ENCODE measurements at regions not wholly inside any gene's neighbourhood (a gene's known extent, or its start where the extent isn't known, plus 50 kb on each side); places are given as distances from the start of the nearest gene placed in this dataset.

GRCh38 chr18:75489493-75490190 lies 62.1 kb upstream of the SMIM21 start:
- Mint-ChIP-seq H3K27ac (no peak overlapping the region), H3K4me3 (no peak overlapping the region), H3K4me1 (no peaks in the 10 kb centered on the region), H3K36me3 (no peaks in the 10 kb centered on the region), H3K9me3 (peaks cover 0 to 2% (median 0%) of the 10 kb centered on the region in 8 donors), H3K27me3 (peaks cover 9 to 18% of the 10 kb centered on the region in 2 donors)
- Histone ChIP-seq H3K36me3 (ENCODE audit: insufficient read depth, low read length) (no peaks in the 10 kb centered on the region), H3K4me1 (ENCODE audit: insufficient read depth, low read length) (no peaks in the 10 kb centered on the region), H3K9me3 (ENCODE audit: control insufficient read depth in 1 of 2, low read length in 2 of 2) (no peaks in the 10 kb centered on the region), H3K4me3 (ENCODE audit: low read length in 2 of 2) (no peak overlapping the region), H3K27ac (ENCODE audit: low read depth, low read length) (no peak overlapping the region), H3K27me3 (ENCODE audit: insufficient read depth, low read length) (no peaks in the 10 kb centered on the region)
- intact Hi-C loops (cut with micrococcal nuclease): no loop called here
- ChIA-PET POLR2A (ENCODE audit: partially characterized antibody) (no interaction called here), CTCF (ENCODE audit: partially characterized antibody) (interaction anchor here (1.4 kb wide), 1 partner anchor 9 kb away, joined by 3 read pairs; no protein-coding TSS in a partner anchor)
- no peak for DNase-seq

- CTCF ChIA-PET (ENCODE audit: partially characterized antibody): interaction anchor here (0.9 kb wide), 1 partner anchor 831 kb away, joined by 3 read pairs; no protein-coding TSS in a partner anchor
- H3K27ac Mint-ChIP-seq: no peak overlapping the region
- POLR2A ChIA-PET (ENCODE audit: partially characterized antibody): no interaction called here
- Histone ChIP-seq H3K9me3 (ENCODE audit: control insufficient read depth in 1 of 2, low read length in 2 of 2) (no peaks in the 10 kb centered on the region), H3K36me3 (ENCODE audit: insufficient read depth, low read length) (no peaks in the 10 kb centered on the region), H3K4me1 (ENCODE audit: insufficient read depth, low read length) (no peaks in the 10 kb centered on the region), H3K27ac (ENCODE audit: low read depth, low read length) (no peak overlapping the region), H3K4me3 (ENCODE audit: low read length in 2 of 2) (no peak overlapping the region), H3K27me3 (ENCODE audit: insufficient read depth, low read length) (no peaks in the 10 kb centered on the region)
- no peak for DNase-seq
- peaks cover 0 to 5% (median 2%) of the 10 kb centered on the region in 8 donors for H3K9me3 Mint-ChIP-seq
- peaks cover 26 to 31% of the 10 kb centered on the region in 2 donors for H3K27me3 Mint-ChIP-seq
- no peak overlapping the region for H3K4me3 Mint-ChIP-seq
- intact Hi-C loops (cut with micrococcal nuclease): no loop called here
- H3K4me1 Mint-ChIP-seq: peaks cover 0 to 5% (median 0%) of the 10 kb centered on the region in 4 donors
- no peaks in the 10 kb centered on the region for H3K36me3 Mint-ChIP-seq
Observed at GRCh38 chr18:75483662-75484061, 56.2 kb upstream of the SMIM21 start.

- Histone ChIP-seq H3K4me3 (ENCODE audit: low read length in 2 of 2) (no peak overlapping the region), H3K36me3 (ENCODE audit: insufficient read depth, low read length) (no peaks in the 10 kb centered on the region), H3K27me3 (ENCODE audit: insufficient read depth, low read length) (no peaks in the 10 kb centered on the region), H3K4me1 (ENCODE audit: insufficient read depth, low read length) (no peaks in the 10 kb centered on the region), H3K27ac (ENCODE audit: low read depth, low read length) (no peak overlapping the region), H3K9me3 (ENCODE audit: control insufficient read depth in 1 of 2, low read length in 2 of 2) (no peaks in the 10 kb centered on the region)
- CTCF ChIA-PET (ENCODE audit: partially characterized antibody): interaction anchor here (0.9 kb wide), 1 partner anchor 830 kb away, joined by 3 read pairs; no protein-coding TSS in a partner anchor
- intact Hi-C loops (cut with micrococcal nuclease): no loop called here
- H3K36me3 Mint-ChIP-seq: no peaks in the 10 kb centered on the region
- POLR2A ChIA-PET (ENCODE audit: partially characterized antibody): no interaction called here
- peaks cover 0 to 4% (median 2%) of the 10 kb centered on the region in 8 donors for H3K9me3 Mint-ChIP-seq
- H3K27ac Mint-ChIP-seq: peak overlapping the region in 1 of 7 donors; percentile 20
- peaks cover 0 to 5% (median 0%) of the 10 kb centered on the region in 4 donors for H3K4me1 Mint-ChIP-seq
- H3K27me3 Mint-ChIP-seq: peaks cover 25 to 29% of the 10 kb centered on the region in 2 donors
- DNase-seq: no peak
- no peak overlapping the region for H3K4me3 Mint-ChIP-seq
Observed at GRCh38 chr18:75482880-75483279, 55.4 kb upstream of the SMIM21 start.

- Mint-ChIP-seq H3K9me3 (peaks cover 0 to 4% (median 2%) of the 10 kb centered on the region in 8 donors), H3K27ac (no peak overlapping the region), H3K27me3 (peaks cover 17 to 19% of the 10 kb centered on the region in 2 donors), H3K4me1 (peaks cover 0 to 5% (median 0%) of the 10 kb centered on the region in 4 donors), H3K4me3 (no peak overlapping the region), H3K36me3 (no peaks in the 10 kb centered on the region)
- DNase-seq: no peak
- no peaks in the 10 kb centered on the region for H3K9me3 ChIP-seq (ENCODE audit: control insufficient read depth in 1 of 2, low read length in 2 of 2)
- intact Hi-C loops (cut with micrococcal nuclease): no loop called here
- no peaks in the 10 kb centered on the region for H3K4me1 ChIP-seq (ENCODE audit: insufficient read depth, low read length)
- H3K27ac ChIP-seq (ENCODE audit: low read depth, low read length): no peak overlapping the region
- no peak overlapping the region for H3K4me3 ChIP-seq (ENCODE audit: low read length in 2 of 2)
- ChIA-PET CTCF (ENCODE audit: partially characterized antibody) (interaction anchor here (1.1 to 4.8 kb wide), 8 partner anchors 9 to 857 kb away, joined by 3 to 28 read pairs (median 4); no protein-coding TSS in a partner anchor), POLR2A (ENCODE audit: partially characterized antibody) (no interaction called here)
- no peaks in the 10 kb centered on the region for H3K36me3 ChIP-seq (ENCODE audit: insufficient read depth, low read length)
- no peaks in the 10 kb centered on the region for H3K27me3 ChIP-seq (ENCODE audit: insufficient read depth, low read length)
Observed at GRCh38 chr18:75480487-75480886, 53.0 kb upstream of the SMIM21 start.

GRCh38 chr18:75478996-75479880 lies 51.7 kb upstream of the SMIM21 start:
- peaks cover 0 to 4% (median 2%) of the 10 kb centered on the region in 8 donors for H3K9me3 Mint-ChIP-seq
- H3K4me3 Mint-ChIP-seq: no peak overlapping the region
- Histone ChIP-seq H3K36me3 (ENCODE audit: insufficient read depth, low read length) (no peaks in the 10 kb centered on the region), H3K9me3 (ENCODE audit: control insufficient read depth in 1 of 2, low read length in 2 of 2) (no peaks in the 10 kb centered on the region), H3K4me1 (ENCODE audit: insufficient read depth, low read length) (no peaks in the 10 kb centered on the region), H3K27ac (ENCODE audit: low read depth, low read length) (no peak overlapping the region), H3K4me3 (ENCODE audit: low read length in 2 of 2) (no peak overlapping the region), H3K27me3 (ENCODE audit: insufficient read depth, low read length) (no peaks in the 10 kb centered on the region)
- H3K36me3 Mint-ChIP-seq: no peaks in the 10 kb centered on the region
- DNase-seq: peak in 4 of 5 donors; percentile 41 to 48 (median 43)
- H3K27me3 Mint-ChIP-seq: peaks cover 14 to 16% of the 10 kb centered on the region in 2 donors
- ChIA-PET POLR2A (ENCODE audit: partially characterized antibody) (no interaction called here), CTCF (ENCODE audit: partially characterized antibody) (interaction anchor here (0.9 to 4.8 kb wide), 19 partner anchors 8 to 928 kb away, joined by 3 to 28 read pairs (median 3); no protein-coding TSS in a partner anchor)
- H3K27ac Mint-ChIP-seq: no peak overlapping the region
- intact Hi-C loops (cut with micrococcal nuclease): loop anchor here (1.0 to 2.0 kb wide), 5 partner anchors 232 to 856 kb away; no protein-coding TSS in a partner anchor
- peaks cover 0 to 5% (median 0%) of the 10 kb centered on the region in 4 donors for H3K4me1 Mint-ChIP-seq

- Histone ChIP-seq H3K27ac (ENCODE audit: low read depth, low read length) (no peak overlapping the region), H3K4me1 (ENCODE audit: insufficient read depth, low read length) (no peaks in the 10 kb centered on the region), H3K9me3 (ENCODE audit: control insufficient read depth in 1 of 2, low read length in 2 of 2) (no peaks in the 10 kb centered on the region), H3K36me3 (ENCODE audit: insufficient read depth, low read length) (no peaks in the 10 kb centered on the region), H3K27me3 (ENCODE audit: insufficient read depth, low read length) (no peaks in the 10 kb centered on the region), H3K4me3 (ENCODE audit: low read length in 2 of 2) (no peak overlapping the region)
- Mint-ChIP-seq H3K4me1 (peaks cover 0 to 2% (median 0%) of the 10 kb centered on the region in 4 donors), H3K36me3 (no peaks in the 10 kb centered on the region), H3K4me3 (no peak overlapping the region), H3K27me3 (peaks cover 7 to 8% of the 10 kb centered on the region in 2 donors), H3K27ac (no peak overlapping the region), H3K9me3 (peaks cover 0 to 3% (median 0%) of the 10 kb centered on the region in 8 donors)
- ChIA-PET CTCF (ENCODE audit: partially characterized antibody) (interaction anchor here (1.2 to 4.8 kb wide), 6 partner anchors 9 to 926 kb away, joined by 3 to 28 read pairs (median 4); no protein-coding TSS in a partner anchor), POLR2A (ENCODE audit: partially characterized antibody) (no interaction called here)
- intact Hi-C loops (cut with micrococcal nuclease): loop anchor here (2.0 kb wide), 1 partner anchor 231 kb away; no protein-coding TSS in a partner anchor
- DNase-seq: no peak
Observed at GRCh38 chr18:75477900-75478299, 50.4 kb upstream of the SMIM21 start.
